HEK293 (cell line): ENCODE measurements at regions not wholly inside any gene's neighbourhood (a gene's known extent, or its start where the extent isn't known, plus 50 kb on each side); places are given as distances from the start of the nearest gene placed in this dataset.

Experiments
- CTCF ChIA-PET: fragments of 350-600 bp; formaldehyde crosslinking; extraction: SDS; loops from one replicate; lab custom pipeline; 2021; ENCODE audit warnings: antibody characterized with exemption; lab: Yijun Ruan, JAX
- POLR2A ChIA-PET: fragments of 300-600 bp; formaldehyde crosslinking; extraction: SDS; loops from one replicate; lab custom pipeline; 2020; ENCODE audit warnings: antibody characterized with exemption, inconsistent platforms; lab: Yijun Ruan, JAX
- H3K27ac ChIP-seq: fragments of 200-500 bp; sonication (Bioruptor generic); 2 replicates; pipeline ENCODE4 v1.5.1; 2014; ENCODE audit warnings: low read depth, low read length, control low read depth, inconsistent platforms; ENCODE audit errors: extremely low read depth
- H3K36me3 ChIP-seq, 2 experiments: fragments of 200-500 bp in 1 of 2; sonication (Bioruptor generic) in 1 of 2; 1 replicate in 1 of 2; 2 replicates in 1 of 2; pipeline ENCODE4 v1.5.1; 2014 to 2017; ENCODE audit warnings: inconsistent platforms in 2 of 2, low read length in 2 of 2; ENCODE audit not compliant: control insufficient read depth in 2 of 2, insufficient read depth in 1 of 2
- H3K4me1 ChIP-seq: fragments of 200-500 bp; sonication (Bioruptor generic); 2 replicates; pipeline ENCODE4 v1.5.1; 2014; ENCODE audit warnings: mild to moderate bottlenecking, low read length, inconsistent platforms; ENCODE audit not compliant: control insufficient read depth, insufficient read depth
- H3K4me3 ChIP-seq: 2 replicates; pipeline ENCODE4 v1.5.1; 2011; ENCODE audit warnings: low read depth, mild to moderate bottlenecking, control low read depth, low read length, moderate library complexity
- H3K9me3 ChIP-seq: fragments of 200-500 bp; sonication (Bioruptor generic); 2 replicates; pipeline ENCODE4 v1.5.1; 2014; ENCODE audit warnings: low read depth, low read length, inconsistent platforms; ENCODE audit not compliant: control insufficient read depth, insufficient read depth
- GLIS2 ChIP-seq: fragments of 450-650 bp; formaldehyde crosslinking; IDR thresholded peaks from 2 replicates; pipeline ENCODE4 v1.5.1; 2016; ENCODE audit warnings: missing biosample characterization, missing genetic modification characterization
- KLF10 ChIP-seq: fragments of 450-650 bp; IDR thresholded peaks from 2 replicates; pipeline ENCODE4 v1.5.1; 2018; ENCODE audit warnings: missing biosample characterization, mild to moderate bottlenecking, missing genetic modification characterization
- MEIS1 ChIP-seq: sonication (generic); formaldehyde crosslinking; IDR thresholded peaks from 2 replicates; pipeline ENCODE4 v1.8.1; 2022; ENCODE audit warnings: missing genetic modification reagents, mild to moderate bottlenecking, borderline replicate concordance
- MZF1 ChIP-seq: fragments of 450-650 bp; formaldehyde crosslinking; IDR thresholded peaks from 2 replicates; pipeline ENCODE4 v1.5.1; 2017; ENCODE audit warnings: missing biosample characterization, missing genetic modification characterization, borderline replicate concordance
- OVOL3 ChIP-seq: fragments of 450-650 bp; formaldehyde crosslinking; IDR thresholded peaks from 2 replicates; pipeline ENCODE4 v1.5.1; 2016; ENCODE audit warnings: missing biosample characterization, missing genetic modification characterization
- SCRT1 ChIP-seq: fragments of 450-650 bp; formaldehyde crosslinking; IDR thresholded peaks from 2 replicates; pipeline ENCODE4 v1.5.1; 2016; ENCODE audit warnings: missing biosample characterization, missing genetic modification characterization, borderline replicate concordance
- SP2 ChIP-seq: fragments of 450-650 bp; formaldehyde crosslinking; IDR thresholded peaks from 2 replicates; pipeline ENCODE4 v1.5.1; 2016; ENCODE audit warnings: missing biosample characterization, missing genetic modification characterization
- ZBTB17 ChIP-seq: fragments of 450-650 bp; formaldehyde crosslinking; IDR thresholded peaks from 2 replicates; pipeline ENCODE4 v1.5.1; 2016; ENCODE audit warnings: missing biosample characterization, missing genetic modification characterization
- ZBTB20 ChIP-seq: fragments of 450-650 bp; formaldehyde crosslinking; IDR thresholded peaks from 2 replicates; pipeline ENCODE4 v1.5.1; 2016; ENCODE audit warnings: missing biosample characterization, missing genetic modification characterization
- ZBTB21 ChIP-seq: fragments of 450-650 bp; formaldehyde crosslinking; IDR thresholded peaks from 2 replicates; pipeline ENCODE4 v1.5.1; 2017; ENCODE audit warnings: missing biosample characterization, missing genetic modification characterization
- ZNF157 ChIP-seq: fragments of 450-650 bp; formaldehyde crosslinking; IDR thresholded peaks from 2 replicates; pipeline ENCODE4 v1.5.1; 2016; ENCODE audit warnings: missing biosample characterization, missing genetic modification characterization
- ZNF169 ChIP-seq: fragments of 450-650 bp; formaldehyde crosslinking; IDR thresholded peaks from 2 replicates; pipeline ENCODE4 v1.5.1; 2016; ENCODE audit warnings: missing biosample characterization, missing genetic modification characterization
- ZNF174 ChIP-seq: fragments of 450-650 bp; formaldehyde crosslinking; IDR thresholded peaks from 2 replicates; pipeline ENCODE4 v1.5.0; 2017; ENCODE audit warnings: missing biosample characterization, mild to moderate bottlenecking, missing genetic modification characterization
- ZNF223 ChIP-seq: fragments of 450-650 bp; formaldehyde crosslinking; IDR thresholded peaks from 2 replicates; pipeline ENCODE4 v1.5.1; 2016; ENCODE audit warnings: missing biosample characterization, missing genetic modification characterization
- ZNF274 ChIP-seq, 2 experiments: fragments of 200-500 bp in 1 of 2; fragments of 450-650 bp in 1 of 2; sonication (Bioruptor generic) in 1 of 2; formaldehyde crosslinking in 1 of 2; IDR thresholded peaks; 2 replicates each; pipeline versions ENCODE4 v1.5.1 to v1.6.1; 2014 to 2016; ENCODE audit warnings: borderline replicate concordance in 1 of 2, inconsistent platforms in 1 of 2, low read length in 1 of 2, missing biosample characterization in 1 of 2, missing genetic modification characterization in 1 of 2
- ZNF629 ChIP-seq: fragments of 450-650 bp; formaldehyde crosslinking; IDR thresholded peaks from 2 replicates; pipeline ENCODE4 v1.5.1; 2017; ENCODE audit warnings: missing biosample characterization, missing genetic modification characterization
- ZSCAN30 ChIP-seq: fragments of 450-650 bp; IDR thresholded peaks from 2 replicates; pipeline ENCODE4 v1.5.1; 2018; ENCODE audit warnings: missing biosample characterization, mild to moderate bottlenecking, missing genetic modification characterization, moderate library complexity
- TF ChIP-seq, protein P1 (sequence below): fragments of 450-650 bp; formaldehyde crosslinking; optimal IDR thresholded peaks from 2 replicates; pipeline ENCODE3; 2016; ENCODE audit warnings: missing biosample characterization, mild to moderate bottlenecking, missing genetic modification characterization
- TF ChIP-seq, protein P2 (sequence below): fragments of 450-650 bp; formaldehyde crosslinking; IDR thresholded peaks from 2 replicates; pipeline ENCODE4 v1.5.1; 2016; ENCODE audit warnings: missing biosample characterization, missing genetic modification characterization, low read depth
- TF ChIP-seq, protein P3 (sequence below): fragments of 450-650 bp; formaldehyde crosslinking; IDR thresholded peaks from 2 replicates; pipeline ENCODE4 v1.5.1; 2016; ENCODE audit warnings: missing biosample characterization, missing genetic modification characterization

DNA sequence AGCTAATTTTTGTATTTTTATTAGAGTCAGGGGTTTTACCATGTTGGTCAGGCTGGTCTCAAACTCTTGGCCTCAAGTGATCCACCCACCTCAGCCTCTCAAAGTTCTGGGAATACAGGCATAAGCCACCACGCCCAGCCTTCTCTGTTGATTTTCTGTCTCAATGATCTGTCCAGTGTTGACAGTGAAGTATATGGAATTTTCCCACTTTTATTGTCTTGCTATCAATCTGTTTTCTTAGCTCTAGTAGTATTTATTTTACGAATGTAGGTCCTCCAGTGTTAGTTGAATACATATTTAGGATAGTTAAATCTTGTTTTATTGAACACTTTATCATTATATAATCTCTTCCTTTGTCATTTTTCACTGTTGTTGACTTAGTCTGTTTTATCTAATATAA is 1603.9 kb downstream of the ADGRL3 start:
- H3K9me3 ChIP-seq, result no peaks in the 10 kb centered on the region
- TF ChIP-seq OVOL3 (no peak), ZNF174 (tag by site-specific recombination) (no peak), KLF10 (tag by site-specific recombination) (no peak), ZNF274 (IDR thresholded peaks at IDR 0.05; ENCODE audit: low read length) (no peak), ZNF274 (tag by site-specific recombination; IDR thresholded peaks at IDR 0.05; ENCODE audit: borderline replicate concordance) (no peak), ZNF223 (tag by site-specific recombination) (no peak), ZBTB17 (tag by site-specific recombination) (no peak), ZNF629 (tag by site-specific recombination) (no peak), ZNF157 (tag by site-specific recombination) (no peak), MEIS1 (no peak), SCRT1 (no peak), MZF1 (tag by site-specific recombination) (no peak)
- TF ChIP-seq, protein P1, sequence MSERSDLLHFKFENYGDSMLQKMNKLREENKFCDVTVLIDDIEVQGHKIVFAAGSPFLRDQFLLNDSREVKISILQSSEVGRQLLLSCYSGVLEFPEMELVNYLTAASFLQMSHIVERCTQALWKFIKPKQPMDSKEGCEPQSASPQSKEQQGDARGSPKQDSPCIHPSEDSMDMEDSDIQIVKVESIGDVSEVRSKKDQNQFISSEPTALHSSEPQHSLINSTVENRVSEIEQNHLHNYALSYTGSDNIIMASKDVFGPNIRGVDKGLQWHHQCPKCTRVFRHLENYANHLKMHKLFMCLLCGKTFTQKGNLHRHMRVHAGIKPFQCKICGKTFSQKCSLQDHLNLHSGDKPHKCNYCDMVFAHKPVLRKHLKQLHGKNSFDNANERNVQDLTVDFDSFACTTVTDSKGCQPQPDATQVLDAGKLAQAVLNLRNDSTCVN (tag by site-specific recombination), result no peak
- no peak overlapping the region for H3K4me3 ChIP-seq
- H3K4me1 ChIP-seq, result no peaks in the 10 kb centered on the region
- POLR2A ChIA-PET, result no interaction called here
- no peak overlapping the region for H3K27ac ChIP-seq
- CTCF ChIA-PET, result no interaction called here
- no peaks in the 10 kb centered on the region for H3K36me3 ChIP-seq

DNA sequence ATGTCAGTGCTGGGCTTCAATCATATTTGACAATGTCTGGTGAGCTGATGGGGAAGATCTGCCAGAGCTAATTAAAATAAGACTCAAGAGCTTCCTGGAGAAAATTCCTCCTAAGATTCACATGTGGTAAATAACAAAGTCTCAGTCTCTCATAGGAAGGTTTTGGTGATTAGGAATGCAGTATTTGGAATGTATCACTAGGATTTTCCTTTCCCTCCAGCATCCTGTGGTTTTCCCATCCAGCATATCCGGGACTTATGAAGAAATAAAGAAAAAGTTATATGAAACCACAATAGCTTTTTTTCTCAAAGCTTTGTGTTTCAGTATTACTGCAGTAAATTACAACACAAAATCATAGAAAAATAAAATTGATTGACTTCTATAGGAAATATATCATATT is 1597.1 kb downstream of the ADGRL3 start:
- H3K4me1 ChIP-seq, result no peaks in the 10 kb centered on the region
- TF ChIP-seq ZNF169 (tag by site-specific recombination) (no peak), GLIS2 (tag by site-specific recombination) (no peak), ZBTB20 (tag by site-specific recombination) (no peak), ZBTB21 (tag by site-specific recombination) (no peak), OVOL3 (no peak), SP2 (tag by site-specific recombination) (no peak), ZSCAN30 (no peak), MZF1 (tag by site-specific recombination) (no peak)
- TF ChIP-seq, protein P2, sequence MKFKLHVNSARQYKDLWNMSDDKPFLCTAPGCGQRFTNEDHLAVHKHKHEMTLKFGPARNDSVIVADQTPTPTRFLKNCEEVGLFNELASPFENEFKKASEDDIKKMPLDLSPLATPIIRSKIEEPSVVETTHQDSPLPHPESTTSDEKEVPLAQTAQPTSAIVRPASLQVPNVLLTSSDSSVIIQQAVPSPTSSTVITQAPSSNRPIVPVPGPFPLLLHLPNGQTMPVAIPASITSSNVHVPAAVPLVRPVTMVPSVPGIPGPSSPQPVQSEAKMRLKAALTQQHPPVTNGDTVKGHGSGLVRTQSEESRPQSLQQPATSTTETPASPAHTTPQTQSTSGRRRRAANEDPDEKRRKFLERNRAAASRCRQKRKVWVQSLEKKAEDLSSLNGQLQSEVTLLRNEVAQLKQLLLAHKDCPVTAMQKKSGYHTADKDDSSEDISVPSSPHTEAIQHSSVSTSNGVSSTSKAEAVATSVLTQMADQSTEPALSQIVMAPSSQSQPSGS (tag by site-specific recombination), result no peak
- TF ChIP-seq, protein P3, sequence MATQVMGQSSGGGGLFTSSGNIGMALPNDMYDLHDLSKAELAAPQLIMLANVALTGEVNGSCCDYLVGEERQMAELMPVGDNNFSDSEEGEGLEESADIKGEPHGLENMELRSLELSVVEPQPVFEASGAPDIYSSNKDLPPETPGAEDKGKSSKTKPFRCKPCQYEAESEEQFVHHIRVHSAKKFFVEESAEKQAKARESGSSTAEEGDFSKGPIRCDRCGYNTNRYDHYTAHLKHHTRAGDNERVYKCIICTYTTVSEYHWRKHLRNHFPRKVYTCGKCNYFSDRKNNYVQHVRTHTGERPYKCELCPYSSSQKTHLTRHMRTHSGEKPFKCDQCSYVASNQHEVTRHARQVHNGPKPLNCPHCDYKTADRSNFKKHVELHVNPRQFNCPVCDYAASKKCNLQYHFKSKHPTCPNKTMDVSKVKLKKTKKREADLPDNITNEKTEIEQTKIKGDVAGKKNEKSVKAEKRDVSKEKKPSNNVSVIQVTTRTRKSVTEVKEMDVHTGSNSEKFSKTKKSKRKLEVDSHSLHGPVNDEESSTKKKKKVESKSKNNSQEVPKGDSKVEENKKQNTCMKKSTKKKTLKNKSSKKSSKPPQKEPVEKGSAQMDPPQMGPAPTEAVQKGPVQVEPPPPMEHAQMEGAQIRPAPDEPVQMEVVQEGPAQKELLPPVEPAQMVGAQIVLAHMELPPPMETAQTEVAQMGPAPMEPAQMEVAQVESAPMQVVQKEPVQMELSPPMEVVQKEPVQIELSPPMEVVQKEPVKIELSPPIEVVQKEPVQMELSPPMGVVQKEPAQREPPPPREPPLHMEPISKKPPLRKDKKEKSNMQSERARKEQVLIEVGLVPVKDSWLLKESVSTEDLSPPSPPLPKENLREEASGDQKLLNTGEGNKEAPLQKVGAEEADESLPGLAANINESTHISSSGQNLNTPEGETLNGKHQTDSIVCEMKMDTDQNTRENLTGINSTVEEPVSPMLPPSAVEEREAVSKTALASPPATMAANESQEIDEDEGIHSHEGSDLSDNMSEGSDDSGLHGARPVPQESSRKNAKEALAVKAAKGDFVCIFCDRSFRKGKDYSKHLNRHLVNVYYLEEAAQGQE (tag by site-specific recombination), result no peak
- no peaks in the 10 kb centered on the region for H3K36me3 ChIP-seq
- ChIA-PET CTCF (no interaction called here), POLR2A (no interaction called here)
- no peaks in the 10 kb centered on the region for H3K9me3 ChIP-seq
- H3K27ac ChIP-seq, result no peak overlapping the region
- no peak overlapping the region for H3K4me3 ChIP-seq
